SK-N-SH (cell line): ENCODE measurements at regions not wholly inside any gene's neighbourhood (a gene's known extent, or its start where the extent isn't known, plus 50 kb on each side); places are given as distances from the start of the nearest gene placed in this dataset.

Source experiments
- ELF1 ChIP-seq: IDR thresholded peaks from 2 replicates; pipeline ENCODE4 v1.4.0; 2012
- EP300 ChIP-seq, 2 experiments: IDR thresholded peaks; 2 replicates each; pipeline versions ENCODE4 v1.4.0 to v1.6.1; 2012; ENCODE audit warnings: borderline replicate concordance in 1 of 2, low read depth in 1 of 2, low read length in 1 of 2
- FOSL2 ChIP-seq: IDR thresholded peaks from 2 replicates; pipeline ENCODE4 v1.4.0; 2012; ENCODE audit warnings: low read depth, mild to moderate bottlenecking, moderate library complexity, borderline replicate concordance
- MXI1 ChIP-seq: IDR thresholded peaks from 2 replicates; pipeline ENCODE4 v1.6.1; 2012; ENCODE audit warnings: mild to moderate bottlenecking, low read depth, low read length, improper control_type of control experiment
- NFIC ChIP-seq: IDR thresholded peaks from 2 replicates; pipeline ENCODE4 v1.4.0; 2012; ENCODE audit warnings: borderline replicate concordance
- POLR2AphosphoS5 ChIP-seq: IDR thresholded peaks from 2 replicates; pipeline ENCODE4 v1.6.1; 2012; ENCODE audit warnings: low read depth, low read length
- RXRA ChIP-seq: IDR thresholded peaks from 2 replicates; pipeline ENCODE4 v1.4.0; 2012; ENCODE audit warnings: low read depth, mild to moderate bottlenecking, borderline replicate concordance
- SMC3 ChIP-seq: IDR thresholded peaks from 2 replicates; pipeline ENCODE4 v1.6.1; 2012; ENCODE audit warnings: low read depth, low read length, improper control_type of control experiment
- TAF1 ChIP-seq: IDR thresholded peaks from 2 replicates; pipeline ENCODE4 v1.6.1; 2012; ENCODE audit warnings: low read depth, mild to moderate bottlenecking, low read length, moderate library complexity, borderline replicate concordance
- YY1 ChIP-seq: IDR thresholded peaks from 2 replicates; pipeline ENCODE4 v1.4.0; 2012; ENCODE audit warnings: low read depth, mild to moderate bottlenecking
- TF ChIP-seq, protein P1 (sequence below): fragments of 200-600 bp; sonication (generic); IDR thresholded peaks from 2 replicates; pipeline ENCODE4 v1.6.1; 2017; ENCODE audit warnings: antibody characterized with exemption, mild to moderate bottlenecking, moderate library complexity
- TF ChIP-seq, protein P2 (sequence below): IDR thresholded peaks from 2 replicates; pipeline ENCODE4 v1.4.0; 2012; ENCODE audit warnings: low read depth, borderline replicate concordance

DNA sequence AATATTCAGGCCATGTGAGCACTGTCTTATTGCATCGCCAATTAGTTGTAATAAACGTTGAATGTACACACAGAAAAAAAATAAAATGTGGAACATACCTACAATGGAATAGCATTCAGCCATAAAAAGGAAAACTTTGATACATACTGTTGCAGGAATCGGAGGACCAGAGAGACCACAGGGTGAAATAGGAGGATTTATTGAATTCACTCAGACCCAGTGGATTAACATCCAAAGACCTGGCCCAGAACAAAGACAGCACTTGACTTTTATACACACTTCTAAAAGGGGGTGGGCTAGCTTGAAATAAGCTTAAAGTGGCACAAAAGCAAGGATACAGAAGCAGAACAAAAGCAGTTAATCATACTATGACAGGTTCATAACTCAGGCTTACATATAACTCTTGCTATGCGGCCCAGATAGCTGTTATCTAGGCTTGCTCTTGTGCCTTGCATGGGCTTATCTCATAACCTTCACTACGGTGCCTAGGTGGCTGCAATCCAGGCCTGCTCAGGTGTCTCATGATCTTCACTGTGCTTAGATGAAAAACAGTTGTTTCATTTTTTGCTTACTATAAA, 292.2 kb upstream of the TAC1 start:
- TF ChIP-seq TAF1 (no peak), MXI1 (no peak), SMC3 (no peak), NFIC (no peak), YY1 (no peak), EP300 (IDR thresholded peaks at IDR 0.05; ENCODE audit: borderline replicate concordance in 1 of 2, low read depth in 1 of 2, low read length in 1 of 2) (no peak), ELF1 (no peak), POLR2AphosphoS5 (no peak), FOSL2 (no peak), RXRA (no peak)
- TF ChIP-seq, protein P1, sequence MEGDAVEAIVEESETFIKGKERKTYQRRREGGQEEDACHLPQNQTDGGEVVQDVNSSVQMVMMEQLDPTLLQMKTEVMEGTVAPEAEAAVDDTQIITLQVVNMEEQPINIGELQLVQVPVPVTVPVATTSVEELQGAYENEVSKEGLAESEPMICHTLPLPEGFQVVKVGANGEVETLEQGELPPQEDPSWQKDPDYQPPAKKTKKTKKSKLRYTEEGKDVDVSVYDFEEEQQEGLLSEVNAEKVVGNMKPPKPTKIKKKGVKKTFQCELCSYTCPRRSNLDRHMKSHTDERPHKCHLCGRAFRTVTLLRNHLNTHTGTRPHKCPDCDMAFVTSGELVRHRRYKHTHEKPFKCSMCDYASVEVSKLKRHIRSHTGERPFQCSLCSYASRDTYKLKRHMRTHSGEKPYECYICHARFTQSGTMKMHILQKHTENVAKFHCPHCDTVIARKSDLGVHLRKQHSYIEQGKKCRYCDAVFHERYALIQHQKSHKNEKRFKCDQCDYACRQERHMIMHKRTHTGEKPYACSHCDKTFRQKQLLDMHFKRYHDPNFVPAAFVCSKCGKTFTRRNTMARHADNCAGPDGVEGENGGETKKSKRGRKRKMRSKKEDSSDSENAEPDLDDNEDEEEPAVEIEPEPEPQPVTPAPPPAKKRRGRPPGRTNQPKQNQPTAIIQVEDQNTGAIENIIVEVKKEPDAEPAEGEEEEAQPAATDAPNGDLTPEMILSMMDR = no peak
- TF ChIP-seq, protein P2, sequence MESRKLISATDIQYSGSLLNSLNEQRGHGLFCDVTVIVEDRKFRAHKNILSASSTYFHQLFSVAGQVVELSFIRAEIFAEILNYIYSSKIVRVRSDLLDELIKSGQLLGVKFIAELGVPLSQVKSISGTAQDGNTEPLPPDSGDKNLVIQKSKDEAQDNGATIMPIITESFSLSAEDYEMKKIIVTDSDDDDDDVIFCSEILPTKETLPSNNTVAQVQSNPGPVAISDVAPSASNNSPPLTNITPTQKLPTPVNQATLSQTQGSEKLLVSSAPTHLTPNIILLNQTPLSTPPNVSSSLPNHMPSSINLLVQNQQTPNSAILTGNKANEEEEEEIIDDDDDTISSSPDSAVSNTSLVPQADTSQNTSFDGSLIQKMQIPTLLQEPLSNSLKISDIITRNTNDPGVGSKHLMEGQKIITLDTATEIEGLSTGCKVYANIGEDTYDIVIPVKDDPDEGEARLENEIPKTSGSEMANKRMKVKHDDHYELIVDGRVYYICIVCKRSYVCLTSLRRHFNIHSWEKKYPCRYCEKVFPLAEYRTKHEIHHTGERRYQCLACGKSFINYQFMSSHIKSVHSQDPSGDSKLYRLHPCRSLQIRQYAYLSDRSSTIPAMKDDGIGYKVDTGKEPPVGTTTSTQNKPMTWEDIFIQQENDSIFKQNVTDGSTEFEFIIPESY = no peak
